Neural cell (in vitro differentiated cells): ENCODE measurements at regions not wholly inside any gene's neighbourhood (a gene's known extent, or its start where the extent isn't known, plus 50 kb on each side); places are given as distances from the start of the nearest gene placed in this dataset.

Source experiments
- H2AFZ ChIP-seq: fragments of 200-600, 300-800 bp; sonication (generic), shearing (Covaris generic); 2 replicates; pipeline ENCODE4 v1.6.0; 2014; ENCODE audit warnings: low read depth, mild to moderate bottlenecking, antibody characterized with exemption, low read length, moderate library complexity
- H3F3A ChIP-seq: fragments of 200-600 bp; shearing (Covaris generic); 2 replicates; pipeline ENCODE4 v1.6.1; 2016; ENCODE audit warnings: mild to moderate bottlenecking, moderate library complexity, mixed read lengths, antibody characterized with exemption, low read length; ENCODE audit not compliant: insufficient read depth, poor library complexity, severe bottlenecking
- H3K27ac ChIP-seq: fragments of 200-600, 300-800 bp; sonication (generic), shearing (Covaris generic); 2 replicates; pipeline ENCODE4 v1.5.1; 2014; ENCODE audit warnings: mild to moderate bottlenecking, low read length, moderate library complexity
- H3K27me3 ChIP-seq: fragments of 300-800, 200-600 bp; sonication (generic), shearing (Covaris generic); 2 replicates; pipeline ENCODE4 v1.6.0; 2014; ENCODE audit warnings: mild to moderate bottlenecking, low read depth, low read length, moderate library complexity; ENCODE audit not compliant: insufficient read depth
- H3K36me3 ChIP-seq: fragments of 300-800, 200-600 bp; sonication (generic), shearing (Covaris generic); 2 replicates; pipeline ENCODE4 v1.5.1; 2014; ENCODE audit warnings: mild to moderate bottlenecking, antibody characterized with exemption, low read length, moderate library complexity; ENCODE audit not compliant: insufficient read depth
- H3K4me2 ChIP-seq: fragments of 300-800, 200-600 bp; sonication (generic), shearing (Covaris generic); 2 replicates; pipeline ENCODE4 v1.6.0; 2014; ENCODE audit warnings: mild to moderate bottlenecking, low read length
- H3K4me3 ChIP-seq: fragments of 300-800, 200-600 bp; sonication (generic), shearing (Covaris generic); 2 replicates; pipeline ENCODE4 v1.5.1; 2014; ENCODE audit warnings: mild to moderate bottlenecking, low read length, moderate library complexity
- H3K79me2 ChIP-seq: fragments of 200-600 bp; shearing (Covaris generic); replicated peaks from 2 replicates; pipeline ENCODE4 v1.6.0; 2014; ENCODE audit warnings: mild to moderate bottlenecking, low read length, moderate library complexity; ENCODE audit not compliant: insufficient read depth
- H3K9ac ChIP-seq: fragments of 300-800, 200-600 bp; sonication (generic), shearing (Covaris generic); 2 replicates; pipeline ENCODE4 v1.6.1; 2016; ENCODE audit warnings: mild to moderate bottlenecking, low read length, mixed read lengths
- H3K9me2 ChIP-seq: fragments of 200-600 bp; shearing (Covaris generic); 2 replicates; pipeline ENCODE4 v1.6.1; 2016; ENCODE audit warnings: mild to moderate bottlenecking, low read length, mixed read lengths; ENCODE audit not compliant: insufficient read depth
- H3K9me3 ChIP-seq: fragments of 200-600, 300-800 bp; sonication (generic), shearing (Covaris generic); 2 replicates; pipeline ENCODE4 v1.6.1; 2016; ENCODE audit warnings: mild to moderate bottlenecking, mixed run types, low read length, moderate library complexity, mixed read lengths
- H4K20me1 ChIP-seq: fragments of 200-600 bp; shearing (Covaris generic); 2 replicates; pipeline ENCODE4 v1.6.1; 2016; ENCODE audit warnings: mild to moderate bottlenecking, mixed run types; ENCODE audit not compliant: insufficient read depth
- EP300 ChIP-seq: fragments of 450-650 bp; conservative IDR thresholded peaks from 2 replicates; pipeline ENCODE4 v1.6.1; 2014; ENCODE audit warnings: antibody characterized with exemption, mild to moderate bottlenecking, moderate library complexity; ENCODE audit not compliant: poor library complexity, severe bottlenecking
- EZH2 ChIP-seq: fragments of 200-600, 300-800 bp; shearing (Covaris generic), sonication (generic); IDR thresholded peaks from 2 replicates; pipeline ENCODE4 v1.6.1; 2014; ENCODE audit warnings: antibody characterized with exemption, low read length, borderline replicate concordance, mild to moderate bottlenecking; ENCODE audit not compliant: insufficient read depth, poor library complexity, severe bottlenecking
- MXI1 ChIP-seq: fragments of 450-650 bp; conservative IDR thresholded peaks from 2 replicates; pipeline ENCODE4 v1.6.1; 2014; ENCODE audit warnings: antibody characterized with exemption, mild to moderate bottlenecking; ENCODE audit not compliant: poor library complexity, severe bottlenecking
- POLR2AphosphoS5 ChIP-seq: IDR thresholded peaks from 2 replicates; pipeline ENCODE4 v1.6.1; 2012
- RAD21 ChIP-seq: fragments of 450-650 bp; conservative IDR thresholded peaks from 2 replicates; pipeline ENCODE4 v1.6.1; 2014; ENCODE audit warnings: antibody characterized with exemption, mild to moderate bottlenecking, moderate library complexity
- SMC3 ChIP-seq: fragments of 450-650 bp; conservative IDR thresholded peaks from 2 replicates; pipeline ENCODE4 v1.6.1; 2014; ENCODE audit warnings: antibody characterized with exemption, mild to moderate bottlenecking, moderate library complexity; ENCODE audit not compliant: poor library complexity
- TAF1 ChIP-seq: IDR thresholded peaks from 2 replicates; pipeline ENCODE4 v1.6.1; 2012; ENCODE audit warnings: low read depth
- TF ChIP-seq, protein P1 (sequence below): IDR thresholded peaks from 2 replicates; pipeline ENCODE4 v1.6.1; 2012; ENCODE audit warnings: borderline replicate concordance
- TF ChIP-seq, protein P2 (sequence below): fragments of 450-650 bp; IDR thresholded peaks from 2 replicates; pipeline ENCODE4 v1.5.1; 2014; ENCODE audit warnings: antibody characterized with exemption, mild to moderate bottlenecking, moderate library complexity; ENCODE audit not compliant: poor library complexity, severe bottlenecking

DNA sequence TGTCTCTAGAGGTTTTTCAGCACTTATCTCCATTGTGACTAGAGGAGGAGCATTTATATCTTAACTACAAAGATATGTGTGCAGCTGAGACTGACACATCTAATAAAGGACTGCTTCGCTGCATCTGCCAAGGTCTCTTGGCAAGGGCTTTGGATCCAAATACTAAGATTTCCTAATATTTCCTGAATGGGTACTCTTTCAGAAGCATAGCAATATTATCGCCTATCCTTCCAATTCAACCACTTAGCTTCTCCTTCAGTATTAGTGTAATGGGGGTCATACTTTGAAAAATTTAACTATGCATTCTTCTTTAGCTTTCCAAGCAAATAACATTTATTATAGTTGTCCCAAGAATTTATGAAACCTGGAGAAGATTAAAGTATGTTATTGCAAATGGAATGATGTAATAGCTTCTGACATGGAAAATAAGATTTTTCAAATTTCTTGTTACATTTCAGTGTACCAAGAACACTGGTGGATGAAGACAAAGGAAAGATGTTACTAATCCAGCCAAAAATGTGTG is 243.0 kb upstream of the PDE3A start:
- no peak overlapping the region for H3K4me2 ChIP-seq
- TF ChIP-seq RAD21 (no peak), EP300 (no peak), POLR2AphosphoS5 (no peak), MXI1 (no peak), EZH2 (no peak), TAF1 (no peak), SMC3 (no peak)
- TF ChIP-seq, protein P1, sequence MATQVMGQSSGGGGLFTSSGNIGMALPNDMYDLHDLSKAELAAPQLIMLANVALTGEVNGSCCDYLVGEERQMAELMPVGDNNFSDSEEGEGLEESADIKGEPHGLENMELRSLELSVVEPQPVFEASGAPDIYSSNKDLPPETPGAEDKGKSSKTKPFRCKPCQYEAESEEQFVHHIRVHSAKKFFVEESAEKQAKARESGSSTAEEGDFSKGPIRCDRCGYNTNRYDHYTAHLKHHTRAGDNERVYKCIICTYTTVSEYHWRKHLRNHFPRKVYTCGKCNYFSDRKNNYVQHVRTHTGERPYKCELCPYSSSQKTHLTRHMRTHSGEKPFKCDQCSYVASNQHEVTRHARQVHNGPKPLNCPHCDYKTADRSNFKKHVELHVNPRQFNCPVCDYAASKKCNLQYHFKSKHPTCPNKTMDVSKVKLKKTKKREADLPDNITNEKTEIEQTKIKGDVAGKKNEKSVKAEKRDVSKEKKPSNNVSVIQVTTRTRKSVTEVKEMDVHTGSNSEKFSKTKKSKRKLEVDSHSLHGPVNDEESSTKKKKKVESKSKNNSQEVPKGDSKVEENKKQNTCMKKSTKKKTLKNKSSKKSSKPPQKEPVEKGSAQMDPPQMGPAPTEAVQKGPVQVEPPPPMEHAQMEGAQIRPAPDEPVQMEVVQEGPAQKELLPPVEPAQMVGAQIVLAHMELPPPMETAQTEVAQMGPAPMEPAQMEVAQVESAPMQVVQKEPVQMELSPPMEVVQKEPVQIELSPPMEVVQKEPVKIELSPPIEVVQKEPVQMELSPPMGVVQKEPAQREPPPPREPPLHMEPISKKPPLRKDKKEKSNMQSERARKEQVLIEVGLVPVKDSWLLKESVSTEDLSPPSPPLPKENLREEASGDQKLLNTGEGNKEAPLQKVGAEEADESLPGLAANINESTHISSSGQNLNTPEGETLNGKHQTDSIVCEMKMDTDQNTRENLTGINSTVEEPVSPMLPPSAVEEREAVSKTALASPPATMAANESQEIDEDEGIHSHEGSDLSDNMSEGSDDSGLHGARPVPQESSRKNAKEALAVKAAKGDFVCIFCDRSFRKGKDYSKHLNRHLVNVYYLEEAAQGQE, result no peak
- H4K20me1 ChIP-seq, result no peaks in the 10 kb centered on the region
- H3K4me3 ChIP-seq, result no peak overlapping the region
- H3K79me2 ChIP-seq, result no peaks in the 10 kb centered on the region
- H3K9me3 ChIP-seq, result no peaks in the 10 kb centered on the region
- H2AFZ ChIP-seq, result no peak overlapping the region
- H3K27ac ChIP-seq, result no peak overlapping the region
- H3K27me3 ChIP-seq, result no peaks in the 10 kb centered on the region
- H3K9me2 ChIP-seq, result no peaks in the 10 kb centered on the region
- no peaks in the 10 kb centered on the region for H3K36me3 ChIP-seq
- no peak overlapping the region for H3K9ac ChIP-seq
- no peaks in the 10 kb centered on the region for H3F3A ChIP-seq

DNA sequence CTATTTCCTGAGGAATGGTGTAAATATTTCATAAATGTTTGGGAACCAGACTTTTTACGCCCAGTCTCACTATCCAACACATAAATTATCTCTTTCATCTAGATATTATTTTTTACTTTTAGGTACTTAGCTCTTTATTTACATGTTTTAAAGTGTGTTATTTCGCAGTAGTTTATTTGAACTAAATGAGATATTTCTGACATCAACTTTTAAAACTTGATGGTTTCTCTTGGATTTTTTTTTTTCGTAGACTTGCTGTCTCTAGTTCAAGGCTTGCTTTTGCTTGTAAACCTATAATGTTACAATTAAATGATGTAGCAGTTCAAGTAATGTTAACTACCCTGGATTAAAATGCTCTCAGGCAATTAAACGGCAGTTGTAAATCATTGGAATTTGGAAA is 241.7 kb upstream of the PDE3A start:
- TF ChIP-seq, protein P2, sequence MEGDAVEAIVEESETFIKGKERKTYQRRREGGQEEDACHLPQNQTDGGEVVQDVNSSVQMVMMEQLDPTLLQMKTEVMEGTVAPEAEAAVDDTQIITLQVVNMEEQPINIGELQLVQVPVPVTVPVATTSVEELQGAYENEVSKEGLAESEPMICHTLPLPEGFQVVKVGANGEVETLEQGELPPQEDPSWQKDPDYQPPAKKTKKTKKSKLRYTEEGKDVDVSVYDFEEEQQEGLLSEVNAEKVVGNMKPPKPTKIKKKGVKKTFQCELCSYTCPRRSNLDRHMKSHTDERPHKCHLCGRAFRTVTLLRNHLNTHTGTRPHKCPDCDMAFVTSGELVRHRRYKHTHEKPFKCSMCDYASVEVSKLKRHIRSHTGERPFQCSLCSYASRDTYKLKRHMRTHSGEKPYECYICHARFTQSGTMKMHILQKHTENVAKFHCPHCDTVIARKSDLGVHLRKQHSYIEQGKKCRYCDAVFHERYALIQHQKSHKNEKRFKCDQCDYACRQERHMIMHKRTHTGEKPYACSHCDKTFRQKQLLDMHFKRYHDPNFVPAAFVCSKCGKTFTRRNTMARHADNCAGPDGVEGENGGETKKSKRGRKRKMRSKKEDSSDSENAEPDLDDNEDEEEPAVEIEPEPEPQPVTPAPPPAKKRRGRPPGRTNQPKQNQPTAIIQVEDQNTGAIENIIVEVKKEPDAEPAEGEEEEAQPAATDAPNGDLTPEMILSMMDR, result no peak
- TF ChIP-seq POLR2AphosphoS5, result no peak
- TF ChIP-seq EZH2, result no peak
- no peak for TF ChIP-seq RAD21
- no peak for TF ChIP-seq SMC3
- no peak for TF ChIP-seq EP300
- TF ChIP-seq, protein P1, result no peak
- TF ChIP-seq TAF1, result no peak
- no peaks in the 10 kb centered on the region for H3K9me2 ChIP-seq
- H3K9me3 ChIP-seq, result no peaks in the 10 kb centered on the region
- H3K79me2 ChIP-seq, result no peaks in the 10 kb centered on the region
- H3K9ac ChIP-seq, result no peak overlapping the region
- H3K27ac ChIP-seq, result no peak overlapping the region
- no peaks in the 10 kb centered on the region for H3K27me3 ChIP-seq
- no peak overlapping the region for H2AFZ ChIP-seq
- H3F3A ChIP-seq, result no peaks in the 10 kb centered on the region
- H4K20me1 ChIP-seq, result no peaks in the 10 kb centered on the region
- no peak overlapping the region for H3K4me3 ChIP-seq
- H3K36me3 ChIP-seq, result no peaks in the 10 kb centered on the region
- no peak overlapping the region for H3K4me2 ChIP-seq
